Osteoblast (primary cell): ENCODE measurements at regions not wholly inside any gene's neighbourhood (a gene's known extent, or its start where the extent isn't known, plus 50 kb on each side); places are given as distances from the start of the nearest gene placed in this dataset.

Experiments
- DNase-seq: peaks from one replicate; pipeline ENCODE4 v3.0.0; 2011; ENCODE audit warnings: low spot score, mixed read lengths; ENCODE audit not compliant: insufficient read length; ENCODE audit errors: missing footprints
- H2AFZ ChIP-seq: 2 replicates; pipeline ENCODE4 v1.6.0; 2011; ENCODE audit warnings: mild to moderate bottlenecking, low read length
- H3K27ac ChIP-seq: 2 replicates; pipeline ENCODE4 v1.5.1; 2011; ENCODE audit warnings: mild to moderate bottlenecking, low read depth, low read length, moderate library complexity
- H3K27me3 ChIP-seq: 2 replicates; pipeline ENCODE4 v1.6.0; 2012; ENCODE audit warnings: mild to moderate bottlenecking, control low read depth, inconsistent platforms, low read length, moderate library complexity; ENCODE audit not compliant: insufficient read depth
- H3K36me3 ChIP-seq: 2 replicates; pipeline ENCODE4 v1.5.1; 2011; ENCODE audit warnings: mild to moderate bottlenecking, low read length, control low read depth, moderate library complexity; ENCODE audit not compliant: insufficient read depth
- H3K4me1 ChIP-seq: 2 replicates; pipeline ENCODE4 v1.5.1; 2011; ENCODE audit warnings: mild to moderate bottlenecking, low read length, control low read depth, moderate library complexity; ENCODE audit not compliant: insufficient read depth
- H3K4me2 ChIP-seq: 2 replicates; pipeline ENCODE4 v1.6.0; 2011; ENCODE audit warnings: mild to moderate bottlenecking, low read length; ENCODE audit not compliant: insufficient read depth
- H3K4me3 ChIP-seq: fragments of 200-600 bp; sonication (generic); 3 replicates; pipeline ENCODE4 v1.5.1; 2012; ENCODE audit warnings: mild to moderate bottlenecking, low read length, inconsistent platforms; ENCODE audit not compliant: insufficient read depth
- H3K79me2 ChIP-seq: 2 replicates; pipeline ENCODE4 v1.6.0; 2012; ENCODE audit warnings: mild to moderate bottlenecking, low read length, control low read depth, inconsistent platforms; ENCODE audit not compliant: insufficient read depth
- H3K9me3 ChIP-seq: 2 replicates; pipeline ENCODE4 v1.5.1; 2011; ENCODE audit warnings: low read depth, low read length, control low read depth
- H4K20me1 ChIP-seq: 2 replicates; pipeline ENCODE4 v1.6.0; 2012; ENCODE audit warnings: mild to moderate bottlenecking, low read length, control low read depth; ENCODE audit not compliant: insufficient read depth
- TF ChIP-seq, protein P1 (sequence below): IDR thresholded peaks from 2 replicates; pipeline ENCODE4 v1.5.1; 2011; ENCODE audit warnings: mild to moderate bottlenecking, low read depth, low read length, moderate library complexity; ENCODE audit errors: extremely low read depth

GRCh38 chr10:16256336-16256735, 180.5 kb upstream of the PTER start:
- no peaks in the 10 kb centered on the region for H3K79me2 ChIP-seq
- no peaks in the 10 kb centered on the region for H3K27me3 ChIP-seq
- no peak overlapping the region for H3K4me3 ChIP-seq
- H3K36me3 ChIP-seq, result no peaks in the 10 kb centered on the region
- H2AFZ ChIP-seq, result no peak overlapping the region
- TF ChIP-seq, protein P1, sequence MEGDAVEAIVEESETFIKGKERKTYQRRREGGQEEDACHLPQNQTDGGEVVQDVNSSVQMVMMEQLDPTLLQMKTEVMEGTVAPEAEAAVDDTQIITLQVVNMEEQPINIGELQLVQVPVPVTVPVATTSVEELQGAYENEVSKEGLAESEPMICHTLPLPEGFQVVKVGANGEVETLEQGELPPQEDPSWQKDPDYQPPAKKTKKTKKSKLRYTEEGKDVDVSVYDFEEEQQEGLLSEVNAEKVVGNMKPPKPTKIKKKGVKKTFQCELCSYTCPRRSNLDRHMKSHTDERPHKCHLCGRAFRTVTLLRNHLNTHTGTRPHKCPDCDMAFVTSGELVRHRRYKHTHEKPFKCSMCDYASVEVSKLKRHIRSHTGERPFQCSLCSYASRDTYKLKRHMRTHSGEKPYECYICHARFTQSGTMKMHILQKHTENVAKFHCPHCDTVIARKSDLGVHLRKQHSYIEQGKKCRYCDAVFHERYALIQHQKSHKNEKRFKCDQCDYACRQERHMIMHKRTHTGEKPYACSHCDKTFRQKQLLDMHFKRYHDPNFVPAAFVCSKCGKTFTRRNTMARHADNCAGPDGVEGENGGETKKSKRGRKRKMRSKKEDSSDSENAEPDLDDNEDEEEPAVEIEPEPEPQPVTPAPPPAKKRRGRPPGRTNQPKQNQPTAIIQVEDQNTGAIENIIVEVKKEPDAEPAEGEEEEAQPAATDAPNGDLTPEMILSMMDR, result no peak
- no peaks in the 10 kb centered on the region for H3K9me3 ChIP-seq
- no peaks in the 10 kb centered on the region for H3K4me1 ChIP-seq
- no peak overlapping the region for H3K27ac ChIP-seq
- no peaks in the 10 kb centered on the region for H4K20me1 ChIP-seq
- H3K4me2 ChIP-seq, result no peak overlapping the region
- no peak for DNase-seq

- no peak overlapping the region for H2AFZ ChIP-seq
- no peaks in the 10 kb centered on the region for H4K20me1 ChIP-seq
- no peaks in the 10 kb centered on the region for H3K9me3 ChIP-seq
- no peak overlapping the region for H3K4me3 ChIP-seq
- H3K79me2 ChIP-seq, result no peaks in the 10 kb centered on the region
- TF ChIP-seq, protein P1, result no peak
- no peak overlapping the region for H3K4me2 ChIP-seq
- no peaks in the 10 kb centered on the region for H3K4me1 ChIP-seq
- no peak for DNase-seq
- no peaks in the 10 kb centered on the region for H3K27me3 ChIP-seq
- H3K27ac ChIP-seq, result no peak overlapping the region
- no peaks in the 10 kb centered on the region for H3K36me3 ChIP-seq
These were observed 178.3 kb upstream of the PTER start for GRCh38 chr10:16258291-16259040.

GRCh38 chr10:16259726-16260125, 177.1 kb upstream of the PTER start:
- Histone ChIP-seq H4K20me1 (no peaks in the 10 kb centered on the region), H3K4me1 (no peaks in the 10 kb centered on the region), H3K9me3 (no peaks in the 10 kb centered on the region), H3K36me3 (no peaks in the 10 kb centered on the region), H3K27ac (no peak overlapping the region), H3K4me3 (no peak overlapping the region), H3K27me3 (no peaks in the 10 kb centered on the region), H3K79me2 (no peaks in the 10 kb centered on the region), H3K4me2 (no peak overlapping the region), H2AFZ (no peak overlapping the region)
- no peak for DNase-seq
- TF ChIP-seq, protein P1, result no peak

DNA sequence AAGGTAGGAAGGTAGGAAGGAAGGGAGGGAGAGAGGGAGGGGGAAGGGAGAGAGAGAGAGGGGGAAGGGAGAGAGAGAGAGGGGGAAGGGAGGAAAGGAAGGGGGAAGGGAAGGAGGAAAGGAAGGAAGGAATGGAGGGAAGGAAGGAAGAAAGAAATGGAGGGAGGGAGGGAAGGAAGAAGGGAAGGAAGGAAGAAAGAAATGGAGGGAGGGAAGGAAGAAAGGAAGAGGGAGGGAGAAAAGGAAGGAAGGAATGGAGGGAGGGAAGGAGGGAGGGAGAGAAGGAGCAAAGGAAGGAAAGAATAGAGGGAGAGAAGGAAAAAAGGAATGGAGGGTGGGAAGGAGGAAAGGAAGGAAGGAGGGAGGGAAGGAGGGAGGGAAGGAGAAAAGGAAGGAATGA, 176.4 kb upstream of the PTER start:
- Histone ChIP-seq H3K36me3 (no peaks in the 10 kb centered on the region), H3K79me2 (no peaks in the 10 kb centered on the region), H3K4me2 (no peak overlapping the region), H3K27ac (no peak overlapping the region), H2AFZ (no peak overlapping the region), H4K20me1 (no peaks in the 10 kb centered on the region), H3K27me3 (no peaks in the 10 kb centered on the region), H3K4me3 (no peak overlapping the region), H3K9me3 (no peaks in the 10 kb centered on the region), H3K4me1 (no peaks in the 10 kb centered on the region)
- TF ChIP-seq, protein P1, result no peak
- no peak for DNase-seq
